ENCODE measurements at regions not wholly inside any gene's neighbourhood (a gene's known extent, or its start where the extent isn't known, plus 50 kb on each side); places are given as distances from the start of the nearest gene placed in this dataset.

GRCh38 chr5:97874491-97874890 lies 691.4 kb upstream of the RIOK2 start:
- DNase-seq, result no peak

DNA sequence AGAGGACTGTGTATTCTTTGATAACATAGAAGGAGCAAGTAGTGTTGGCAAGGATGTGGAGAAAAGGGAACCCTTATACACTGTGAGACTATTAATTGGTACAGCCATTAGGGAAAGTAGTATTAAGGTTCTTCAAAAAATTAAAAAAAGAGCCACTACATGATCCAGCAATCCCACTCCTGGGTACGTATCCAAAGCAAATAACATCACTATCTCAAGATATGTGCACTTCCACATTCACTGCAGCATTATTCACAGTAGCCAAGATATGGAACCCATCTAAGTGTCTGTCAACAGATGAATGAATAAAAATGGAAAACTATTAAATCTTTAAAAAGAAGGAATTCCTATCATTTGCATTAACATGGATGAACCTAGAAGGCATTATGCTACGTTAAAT lies 693.2 kb upstream of the RIOK2 start:
- no peak for DNase-seq

GRCh38 chr5:97877588-97877987 lies 694.5 kb upstream of the RIOK2 start:
- DNase-seq, result no peak

- no peak for DNase-seq
Observed at GRCh38 chr5:97888439-97888838, 705.4 kb upstream of the RIOK2 start.

- DNase-seq, result no peak
Observed at GRCh38 chr5:97891971-97892370, 708.9 kb upstream of the RIOK2 start.

DNA sequence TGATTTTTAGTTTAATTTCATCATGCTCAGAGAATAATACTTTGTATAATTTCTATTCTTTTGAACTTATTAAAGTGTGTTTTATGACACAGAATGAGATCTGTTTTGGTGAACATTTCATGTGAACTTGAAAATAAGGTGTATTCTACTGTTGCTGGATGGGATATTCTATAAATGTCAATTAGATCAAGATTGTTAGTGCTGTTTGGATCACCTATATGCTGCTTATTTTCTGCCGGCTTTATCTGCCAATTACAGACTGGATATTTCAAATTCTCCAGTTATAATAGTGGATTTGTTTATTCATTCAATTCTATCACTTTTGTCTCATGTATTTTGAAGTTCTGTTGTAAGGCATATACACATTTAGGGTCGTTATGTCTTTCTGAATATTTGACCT lies 720.7 kb upstream of the RIOK2 start:
- DNase-seq, result no peak

DNA sequence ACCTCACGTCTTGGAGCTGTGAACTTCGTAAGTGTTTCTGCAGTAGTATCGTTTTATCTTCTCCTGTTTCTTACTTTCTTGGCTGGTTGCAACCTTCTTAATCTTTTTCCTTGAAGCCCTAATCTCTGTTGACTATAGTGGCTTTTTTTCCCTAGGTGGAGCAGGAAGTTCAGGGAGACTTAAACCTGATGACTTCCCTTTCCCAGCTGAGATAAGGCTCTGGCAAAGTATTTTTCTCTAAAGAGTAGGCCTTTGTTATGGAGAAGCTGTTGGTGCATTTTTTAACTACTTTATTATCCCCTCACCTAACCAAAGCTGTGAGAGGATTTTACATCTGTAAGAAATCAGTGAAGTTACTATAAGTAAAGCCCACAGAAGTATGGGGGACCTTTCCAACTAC lies 723.1 kb upstream of the RIOK2 start:
- DNase-seq, result no peak

GRCh38 chr5:97907646-97908400 lies 724.8 kb upstream of the RIOK2 start:
- no peak for DNase-seq

DNA sequence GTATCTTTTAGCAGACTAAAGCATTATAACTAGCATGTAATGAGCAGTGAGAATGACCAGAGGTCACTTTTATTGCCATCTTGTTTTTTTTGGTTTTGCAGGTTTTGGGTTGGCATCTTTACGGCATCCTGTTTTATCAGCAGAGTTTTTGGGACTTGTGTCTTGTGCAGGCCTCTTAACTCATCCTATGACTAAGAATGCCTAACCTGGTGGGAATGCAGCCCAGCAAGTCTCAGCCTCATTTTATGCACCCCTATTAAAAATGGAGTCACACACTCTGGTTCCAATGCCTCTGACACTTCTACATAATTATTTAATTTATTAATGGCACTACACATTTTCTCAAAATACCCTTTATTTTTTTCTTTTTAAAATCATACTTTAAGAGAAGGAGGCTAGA lies 726.5 kb upstream of the RIOK2 start:
- no peak for DNase-seq

GRCh38 chr5:97914483-97914882 lies 731.4 kb upstream of the RIOK2 start:
- no peak for DNase-seq

- no peak for DNase-seq
Observed at GRCh38 chr5:97915106-97915505, 732.1 kb upstream of the RIOK2 start.

DNA sequence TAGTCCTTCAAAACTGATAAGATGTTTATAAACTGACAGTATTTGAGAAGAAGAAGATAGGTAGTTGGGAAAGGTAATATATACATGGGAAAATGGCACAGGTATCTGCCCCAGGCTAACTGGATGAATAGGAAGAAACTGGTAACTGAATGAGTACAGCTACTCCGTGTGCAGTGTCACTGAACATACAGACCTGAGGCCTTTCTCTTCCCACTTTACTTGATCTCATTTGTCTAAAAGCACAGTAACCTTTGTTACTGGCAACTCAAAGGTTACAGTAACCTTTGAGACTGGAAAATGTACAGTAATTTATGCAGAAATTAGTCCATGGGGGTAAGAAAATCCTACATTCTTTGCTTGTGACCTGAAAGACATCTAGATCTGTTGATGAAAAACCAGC lies 735.0 kb upstream of the RIOK2 start:
- no peak for DNase-seq

DNA sequence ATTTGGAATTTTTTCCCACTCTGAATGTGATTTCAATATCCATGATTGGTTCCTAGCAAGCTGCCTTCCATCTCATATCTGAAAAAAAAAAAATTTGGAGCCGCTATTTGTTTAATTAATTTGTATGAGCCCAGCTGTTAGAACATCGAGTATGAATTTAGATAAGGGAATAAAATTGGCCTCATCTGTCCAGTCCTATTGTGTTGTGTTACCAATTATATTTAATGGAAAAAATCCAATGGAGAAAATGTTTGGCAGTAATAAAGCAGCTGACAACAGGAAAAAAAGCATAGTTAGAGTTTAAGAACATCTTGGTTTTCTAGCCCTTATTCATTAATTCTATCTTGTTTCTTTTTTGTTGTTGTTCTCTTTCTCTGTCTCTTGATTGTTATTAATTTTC lies 735.6 kb upstream of the RIOK2 start:
- no peak for DNase-seq

DNA sequence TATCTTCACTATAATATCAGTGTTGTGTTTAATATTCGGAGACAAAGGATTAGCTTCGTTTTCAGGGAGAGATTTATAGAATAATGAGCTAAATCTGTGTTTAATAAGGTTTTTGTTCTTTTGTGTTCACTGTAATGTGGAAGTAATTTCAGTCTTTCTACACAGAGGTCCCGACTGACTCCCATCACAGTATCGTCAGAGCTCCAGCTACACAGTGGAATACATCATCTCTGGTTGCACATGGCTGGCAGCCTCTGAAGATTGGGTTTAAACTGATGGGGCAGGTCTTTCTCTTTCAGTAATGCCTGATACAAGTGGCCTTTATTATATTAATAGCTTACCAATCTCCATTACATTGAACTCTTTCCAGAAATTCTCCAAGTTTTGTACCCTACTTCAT lies 736.7 kb upstream of the RIOK2 start:
- no peak for DNase-seq

DNA sequence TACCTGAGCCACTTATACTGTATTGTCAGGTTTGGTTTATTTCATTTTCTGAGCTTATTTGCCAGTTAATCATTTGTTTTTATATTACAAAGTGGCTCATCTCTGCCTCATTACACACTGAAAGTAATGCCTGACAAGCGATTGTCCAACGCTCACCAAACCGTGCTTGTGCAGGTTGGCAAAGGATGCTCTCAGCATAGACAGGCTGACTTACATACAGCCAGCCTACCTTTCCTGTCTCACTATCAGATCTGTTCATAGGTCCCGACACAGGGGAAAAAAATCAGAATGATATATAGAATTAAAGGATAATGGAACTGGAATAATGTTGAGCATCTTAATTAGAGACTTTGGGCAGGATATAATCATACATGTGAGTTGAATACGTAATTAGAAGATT lies 739.7 kb upstream of the RIOK2 start:
- DNase-seq, result no peak

GRCh38 chr5:97923496-97923895 lies 740.4 kb upstream of the RIOK2 start:
- DNase-seq, result no peak

DNA sequence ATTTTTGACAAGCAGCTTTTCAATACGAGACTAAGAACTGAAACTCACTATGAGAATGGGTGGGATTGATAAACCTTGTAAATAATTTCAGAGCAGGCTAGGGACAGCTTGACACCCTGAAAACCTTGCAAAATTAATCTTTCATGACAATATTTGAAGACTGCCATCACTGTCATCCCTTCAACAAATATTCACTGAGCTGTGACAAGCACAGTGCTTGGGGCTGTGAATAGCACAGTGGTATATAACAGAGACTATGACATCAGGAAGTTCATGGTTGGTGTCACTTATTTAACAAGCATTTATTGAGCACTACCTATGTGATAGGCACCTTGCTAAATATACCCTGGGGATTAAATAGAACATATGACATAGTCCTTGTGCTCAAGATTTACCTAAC lies 741.0 kb upstream of the RIOK2 start:
- DNase-seq, result no peak

GRCh38 chr5:97929383-97929782 lies 746.3 kb upstream of the RIOK2 start:
- DNase-seq, result no peak

- no peak for DNase-seq
Observed at GRCh38 chr5:97931829-97932228, 748.8 kb upstream of the RIOK2 start.

DNA sequence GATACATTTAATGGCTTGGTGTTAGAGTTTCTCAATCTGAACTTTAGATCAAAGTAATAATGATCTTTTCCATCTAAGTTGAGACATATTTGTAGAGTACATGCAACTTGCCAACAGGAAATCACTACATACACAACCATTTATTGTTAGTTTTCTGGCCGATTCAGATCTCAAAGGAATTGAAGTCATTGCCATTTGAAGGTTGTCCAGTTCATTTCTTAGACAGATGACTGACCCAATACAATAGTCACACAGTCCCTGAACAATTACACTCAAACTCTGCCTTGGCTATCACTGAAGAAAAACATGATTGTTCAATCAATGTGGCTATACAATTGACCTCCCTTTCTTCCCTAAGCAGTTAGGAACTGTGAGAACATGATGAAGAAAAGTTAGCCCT lies 753.2 kb upstream of the RIOK2 start:
- DNase-seq, result no peak

DNA sequence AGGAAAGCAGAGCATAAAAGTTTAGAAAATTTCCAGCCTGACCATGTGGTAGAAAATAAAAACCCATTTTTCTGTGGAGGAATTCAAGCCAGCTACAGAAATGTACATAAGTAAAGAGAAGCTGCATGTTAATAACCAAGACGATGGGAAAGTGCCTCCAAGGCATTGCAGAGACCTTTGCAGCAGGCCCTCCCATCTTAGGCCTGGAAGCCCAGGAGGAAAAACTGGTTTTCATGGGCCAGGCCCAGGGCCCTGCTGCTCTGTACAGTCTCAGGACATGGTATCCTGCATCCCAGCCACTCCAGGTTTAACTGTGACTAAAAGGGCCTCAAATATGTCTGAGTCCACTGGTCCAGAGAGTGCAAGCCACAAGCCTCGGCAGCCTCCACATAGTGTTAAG lies 754.8 kb upstream of the RIOK2 start:
- DNase-seq, result no peak

GRCh38 chr5:97943036-97943435 lies 760.0 kb upstream of the RIOK2 start:
- DNase-seq, result no peak

DNA sequence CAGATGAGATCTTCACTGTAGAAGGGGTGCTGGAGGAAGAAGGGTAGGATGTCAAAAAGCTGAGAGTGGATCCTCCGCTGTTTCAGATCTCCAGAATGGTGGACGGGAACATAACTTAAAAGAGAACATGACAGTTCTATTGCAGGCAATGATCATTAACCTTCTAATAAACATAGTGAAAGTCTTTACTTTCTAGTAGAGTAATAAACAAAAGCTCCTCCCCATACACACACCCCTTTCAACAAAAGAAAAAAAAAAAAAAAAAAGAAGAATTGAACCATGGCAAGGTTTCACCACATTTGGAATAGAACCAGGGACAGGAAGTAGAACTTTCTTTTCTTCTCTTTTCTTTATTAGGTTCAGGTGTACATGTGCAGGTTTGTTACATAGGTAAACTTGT lies 768.1 kb upstream of the RIOK2 start:
- DNase-seq, result no peak

GRCh38 chr5:97955450-97955849 lies 772.4 kb upstream of the RIOK2 start:
- no peak for DNase-seq

DNA sequence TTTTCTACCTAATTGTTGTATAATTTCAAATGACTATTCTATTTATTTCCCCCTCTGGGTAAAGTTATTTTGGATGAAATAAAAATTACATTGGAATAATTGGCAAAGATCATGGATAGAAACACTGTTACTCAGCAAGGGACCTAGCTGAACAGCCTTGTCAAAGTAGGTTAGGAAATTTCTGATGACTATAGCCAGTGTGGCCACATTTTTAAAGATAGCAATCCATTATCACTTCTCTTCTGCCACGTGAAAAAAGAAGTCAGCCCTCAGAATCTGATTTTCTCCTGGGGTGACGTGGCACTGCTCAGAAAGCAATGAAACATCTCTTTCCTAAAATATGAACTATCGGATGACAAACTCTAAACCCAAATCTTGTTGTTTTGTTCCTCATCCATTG lies 784.2 kb upstream of the RIOK2 start:
- no peak for DNase-seq

DNA sequence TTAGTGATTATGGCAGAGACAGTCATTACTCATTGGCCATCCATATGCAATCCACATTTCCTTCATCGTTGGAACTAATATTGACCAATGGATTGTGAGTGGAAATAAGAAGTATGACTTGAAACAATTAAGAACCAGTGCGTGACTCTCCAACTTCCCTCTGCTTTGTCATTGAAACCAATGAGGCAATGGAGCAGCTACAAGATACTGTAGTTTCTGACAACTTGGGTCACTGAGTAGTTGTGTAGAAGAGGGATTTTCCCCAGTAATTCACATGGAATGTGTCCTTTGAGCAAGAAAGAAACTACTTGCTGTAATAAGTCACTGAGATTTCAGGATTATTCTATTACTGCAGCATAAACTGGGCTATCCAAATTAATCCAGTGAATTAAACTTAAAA lies 785.3 kb upstream of the RIOK2 start:
- DNase-seq, result no peak
